EH (cell line): ENCODE measurements at regions not wholly inside any gene's neighbourhood (a gene's known extent, or its start where the extent isn't known, plus 50 kb on each side); places are given as distances from the start of the nearest gene placed in this dataset.
A peak's percentile ranks its signal among the peaks of the same experiment; 100 is the strongest.
"Not testable (repeated sequence)": the region's sequence is repeated elsewhere in the genome, so short reads cannot be mapped to it uniquely, and the experiment has no call there.

Experiments used
- DNase-seq: peaks from one replicate; pipeline ENCODE4 v3.0.0-alpha.2; 2015; ENCODE audit warnings: low read depth

GRCh38 chr12:114501474-114501807, 95.5 kb upstream of the TBX5 start:
- DNase-seq, result no peak

DNA sequence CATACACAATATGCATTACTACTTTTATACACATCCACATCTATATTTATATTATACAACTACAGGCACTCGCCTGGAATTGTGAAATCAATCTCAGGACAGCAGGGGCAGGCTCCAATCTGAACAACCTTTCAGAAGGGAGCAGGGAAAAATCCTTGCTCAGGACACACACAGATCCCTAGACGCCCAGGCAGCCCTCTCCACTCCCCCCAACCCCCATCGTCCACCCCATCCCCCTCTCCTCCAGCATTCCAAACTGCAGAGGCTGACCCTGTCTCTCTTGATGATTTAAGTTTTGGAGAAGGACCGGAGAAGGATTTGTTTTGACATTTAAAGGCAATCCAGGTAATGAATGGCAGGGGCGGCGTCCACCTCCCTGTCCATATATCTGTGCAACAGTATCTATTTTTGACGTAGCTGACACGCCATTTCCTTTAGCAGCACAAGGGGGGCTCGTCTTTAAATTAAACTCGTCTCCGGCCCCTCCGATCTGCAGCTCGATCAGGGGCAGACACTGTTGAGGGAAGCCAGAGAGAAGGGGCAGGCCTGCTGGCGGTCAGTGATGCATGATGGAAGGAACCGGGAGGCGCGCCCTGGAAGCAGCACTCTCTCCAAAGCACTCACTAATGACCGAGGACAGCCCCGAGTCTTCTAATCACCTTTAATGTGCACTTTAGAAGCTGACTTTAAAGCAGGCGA, 95.0 kb upstream of the TBX5 start:
- DNase-seq, result no peak

- no peak for DNase-seq
These were observed 94.2 kb upstream of the TBX5 start for GRCh38 chr12:114500131-114500530.

DNA sequence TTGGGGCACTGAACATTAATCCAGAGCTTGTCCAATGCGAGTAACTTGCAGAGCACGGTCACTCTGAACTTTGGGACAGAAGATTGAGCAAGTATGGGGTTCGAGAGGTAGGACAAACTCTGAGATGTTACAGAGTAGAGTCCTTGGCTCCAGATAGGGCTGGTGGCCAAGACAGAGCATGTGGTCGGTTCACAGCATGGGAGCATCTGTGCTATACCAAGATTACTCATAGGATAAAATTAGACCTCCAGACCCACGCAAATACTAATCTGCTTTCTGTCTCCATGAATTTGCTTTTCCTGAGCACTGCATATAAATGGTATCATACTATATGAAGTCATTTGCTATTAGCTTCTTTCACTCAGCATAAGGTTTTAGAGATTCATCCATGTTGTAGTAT, 93.4 kb upstream of the TBX5 start:
- DNase-seq, result peak; percentile 63

- DNase-seq, result no peak
These were observed 86.0 kb upstream of the TBX5 start for GRCh38 chr12:114491916-114492315.

GRCh38 chr12:114484822-114485459, 79.0 kb upstream of the TBX5 start:
- DNase-seq, result not testable (repeated sequence)

DNA sequence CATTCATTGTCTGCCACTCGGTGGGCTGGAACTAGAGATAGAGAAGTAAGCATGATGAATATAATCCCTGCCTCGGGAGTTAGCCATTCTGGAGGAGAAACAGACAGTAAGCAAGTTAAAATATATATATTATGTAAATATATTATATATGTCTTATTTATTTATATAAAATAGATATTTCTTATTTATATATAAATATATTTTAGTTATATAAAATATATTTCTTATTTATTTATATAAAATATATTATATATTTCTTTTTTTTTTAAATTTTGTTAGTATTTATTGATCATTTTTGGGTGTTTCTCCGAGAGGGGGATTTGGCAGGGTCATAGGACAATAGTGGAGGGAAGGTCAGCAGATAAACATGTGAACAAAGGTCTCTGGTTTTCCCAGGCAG, 78.1 kb upstream of the TBX5 start:
- no peak for DNase-seq

- no peak for DNase-seq
These were observed 75.2 kb upstream of the TBX5 start for GRCh38 chr12:114481200-114481535.

DNA sequence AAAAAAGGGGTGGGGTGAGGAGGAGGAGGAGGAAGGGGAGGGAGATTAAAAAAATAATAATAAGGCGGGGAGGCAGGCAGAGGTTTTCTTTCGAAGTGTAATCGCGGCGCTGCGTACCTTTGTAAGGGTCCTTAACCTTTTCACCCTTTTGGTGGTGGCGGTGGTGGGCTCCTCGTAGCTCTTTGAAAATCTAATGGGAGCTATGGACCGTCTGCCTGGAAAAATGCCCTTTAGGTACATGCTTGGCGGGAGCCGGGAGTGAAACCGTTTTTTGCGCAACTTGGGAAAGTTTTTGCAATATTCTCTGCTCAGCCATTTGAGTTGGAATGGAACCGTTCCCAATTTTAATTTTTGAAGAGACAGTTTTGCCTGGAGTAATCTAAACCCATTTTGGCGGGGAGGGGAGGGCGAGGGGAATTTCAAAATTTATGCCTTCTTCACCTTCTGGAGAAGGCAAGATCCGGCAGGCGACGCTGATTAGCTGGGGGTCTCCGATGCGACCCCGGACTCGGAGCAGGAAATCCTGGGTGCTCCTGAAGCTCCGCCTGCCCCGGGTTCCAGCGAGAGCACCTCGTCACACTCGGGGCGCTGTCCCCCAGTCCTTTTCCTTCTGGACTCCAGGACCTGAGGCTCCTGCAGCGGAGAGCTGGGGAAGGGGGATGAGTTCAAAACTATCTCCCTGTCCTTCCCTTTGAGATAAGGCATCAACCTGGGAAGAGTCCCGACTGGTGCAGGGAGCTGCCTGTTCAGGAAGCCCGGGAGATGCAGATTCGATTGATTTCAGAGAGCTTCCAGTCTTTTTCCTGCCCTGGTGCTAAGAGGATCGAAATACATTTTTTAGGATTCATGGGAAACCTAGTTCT, 74.6 kb upstream of the TBX5 start:
- peak; percentile 33 for DNase-seq

GRCh38 chr12:114479831-114480230, 73.9 kb upstream of the TBX5 start:
- no peak for DNase-seq

DNA sequence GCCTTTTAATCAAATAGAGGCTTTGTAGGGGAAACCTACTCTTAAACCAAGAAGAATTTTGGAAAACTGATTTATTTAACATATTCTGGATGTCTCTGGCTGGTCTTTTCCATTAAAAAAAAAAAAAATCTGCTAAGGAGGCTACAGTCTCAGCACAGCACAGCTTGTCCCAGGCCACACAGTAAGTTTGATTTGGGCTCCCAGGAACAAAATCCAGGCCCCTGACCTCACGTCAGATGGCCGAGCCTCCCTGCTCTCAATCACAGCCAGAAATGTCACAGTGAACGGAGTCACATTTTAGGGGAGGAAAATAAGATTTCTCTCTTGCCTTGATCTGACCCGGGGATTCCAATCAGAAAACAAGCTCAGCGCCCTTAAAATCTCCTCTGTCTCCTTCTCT, 72.9 kb upstream of the TBX5 start:
- DNase-seq, result no peak

GRCh38 chr12:114477989-114478395, 72.0 kb upstream of the TBX5 start:
- no peak for DNase-seq

DNA sequence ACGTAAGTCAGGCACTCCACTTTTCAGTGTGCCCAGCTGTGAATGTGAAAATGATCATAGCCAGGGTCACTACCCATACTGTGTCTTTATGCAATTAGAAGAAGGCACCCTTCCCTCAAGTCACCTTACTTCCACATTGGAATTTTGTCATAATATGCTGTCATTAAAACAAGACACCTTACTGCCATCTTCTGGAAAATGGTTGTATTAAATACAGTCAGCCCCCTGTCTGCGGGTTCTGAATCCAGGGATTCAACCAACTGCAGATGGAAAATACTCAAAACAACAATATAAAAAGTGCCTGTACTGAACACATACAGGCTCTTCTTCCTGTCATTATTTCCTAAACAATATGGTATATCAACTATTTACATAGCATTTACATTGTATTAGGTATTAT, 70.2 kb upstream of the TBX5 start:
- peak; percentile 69 for DNase-seq

GRCh38 chr12:114473717-114474116, 67.8 kb upstream of the TBX5 start:
- DNase-seq, result no peak

- no peak for DNase-seq
These were observed 67.1 kb upstream of the TBX5 start for GRCh38 chr12:114473018-114473417.

DNA sequence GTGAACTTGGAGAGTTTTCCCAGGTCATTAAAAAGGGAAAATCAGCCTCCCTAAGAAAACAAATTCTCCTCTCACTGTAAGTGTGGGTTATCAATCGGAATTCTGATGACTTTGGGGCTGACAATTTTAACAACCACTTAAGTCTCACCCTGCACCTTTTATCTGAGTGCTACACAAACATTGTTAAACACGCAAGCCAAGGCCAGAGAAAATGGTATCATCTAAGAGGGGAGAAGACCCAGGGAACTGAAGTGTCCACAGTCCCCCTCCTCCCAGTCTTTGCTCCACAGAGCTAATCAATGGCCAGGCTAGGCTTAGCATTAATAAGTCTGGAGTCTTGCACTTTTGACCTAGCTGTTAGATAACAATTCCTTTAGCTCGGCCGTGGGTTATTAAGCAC, 51.7 kb upstream of the TBX5 start:
- DNase-seq, result no peak
